Calu3 (cell line): ENCODE measurements at regions not wholly inside any gene's neighbourhood (a gene's known extent, or its start where the extent isn't known, plus 50 kb on each side); places are given as distances from the start of the nearest gene placed in this dataset.

Experiments used
- BruUV-seq: library from RNA; stranded (reverse); fragments of 400-500 nt; replicated peaks from 2 replicates; lab custom pipeline; 2021; lab: Mats Ljungman, UMichigan
- CTCF ChIA-PET: fragments of 300-600 bp; sonication (Branson Sonifier 250); formaldehyde crosslinking; loops from one replicate; lab custom pipeline; 2022; ENCODE audit warnings: antibody characterized with exemption; lab: Charles Lee
- DNase-seq: peaks from one replicate; pipeline ENCODE4 v3.0.0; 2022
- H3K27ac Mint-ChIP-seq: one replicate; pipeline ENCODE4 v1.8.0; 2022; ENCODE audit warnings: mixed read lengths; ENCODE audit not compliant: unreplicated experiment
- H3K27me3 Mint-ChIP-seq: one replicate; pipeline ENCODE4 v1.8.0; 2022; ENCODE audit warnings: mixed read lengths; ENCODE audit not compliant: unreplicated experiment
- H3K36me3 Mint-ChIP-seq: one replicate; pipeline ENCODE4 v1.8.0; 2022; ENCODE audit warnings: mild to moderate bottlenecking, moderate library complexity, mixed read lengths; ENCODE audit not compliant: insufficient read depth, unreplicated experiment
- H3K4me1 Mint-ChIP-seq: one replicate; pipeline ENCODE4 v1.8.0; 2022; ENCODE audit warnings: mild to moderate bottlenecking, low read depth, mixed read lengths; ENCODE audit not compliant: unreplicated experiment
- H3K4me3 Mint-ChIP-seq: one replicate; pipeline ENCODE4 v1.8.0; 2022; ENCODE audit warnings: mild to moderate bottlenecking, low read depth, moderate library complexity, mixed read lengths; ENCODE audit not compliant: unreplicated experiment
- H3K9me3 Mint-ChIP-seq: one replicate; pipeline ENCODE4 v1.8.0; 2022; ENCODE audit warnings: low read depth, mixed read lengths; ENCODE audit not compliant: unreplicated experiment
- intact Hi-C: fragments of 100-400 bp; cut with micrococcal nuclease; formaldehyde crosslinking; loops from one replicate; pipeline ENCODE4 v1.10.0; 2022; ENCODE audit not compliant: unreplicated experiment
- TF ChIP-seq, protein P1 (sequence below): fragments of 200-600 bp; IDR thresholded peaks from one replicate; pipeline ENCODE4 v1.8.0; 2022; ENCODE audit warnings: antibody characterized with exemption; ENCODE audit not compliant: unreplicated experiment

DNA sequence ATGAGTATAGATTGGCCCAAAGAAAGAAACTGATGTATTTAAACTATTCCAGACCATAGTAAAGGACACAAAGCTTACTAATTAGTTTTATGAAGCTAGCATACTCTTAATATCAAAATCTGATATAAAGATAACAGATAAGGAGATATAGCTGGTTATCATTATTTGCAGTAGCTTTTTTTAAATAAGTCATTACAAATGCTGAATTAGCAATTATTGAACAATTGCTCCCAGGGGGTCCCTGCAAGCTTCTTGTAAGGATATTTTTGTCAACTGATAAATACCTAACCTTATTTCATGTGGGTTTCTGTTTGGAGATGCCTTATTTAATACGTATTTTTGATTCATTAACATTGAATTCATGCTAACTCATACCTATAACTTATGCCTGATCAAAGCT lies 99.0 kb downstream of the RAB18 start:
- Mint-ChIP-seq H3K36me3 (no peaks in the 10 kb centered on the region), H3K4me3 (no peak overlapping the region), H3K9me3 (no peaks in the 10 kb centered on the region), H3K27ac (no peak overlapping the region), H3K27me3 (no peaks in the 10 kb centered on the region), H3K4me1 (no peaks in the 10 kb centered on the region)
- no peak for DNase-seq
- no TSS peak for BruUV-seq
- intact Hi-C loops = no loop called here
- CTCF ChIA-PET = no interaction called here
- TF ChIP-seq, protein P1, sequence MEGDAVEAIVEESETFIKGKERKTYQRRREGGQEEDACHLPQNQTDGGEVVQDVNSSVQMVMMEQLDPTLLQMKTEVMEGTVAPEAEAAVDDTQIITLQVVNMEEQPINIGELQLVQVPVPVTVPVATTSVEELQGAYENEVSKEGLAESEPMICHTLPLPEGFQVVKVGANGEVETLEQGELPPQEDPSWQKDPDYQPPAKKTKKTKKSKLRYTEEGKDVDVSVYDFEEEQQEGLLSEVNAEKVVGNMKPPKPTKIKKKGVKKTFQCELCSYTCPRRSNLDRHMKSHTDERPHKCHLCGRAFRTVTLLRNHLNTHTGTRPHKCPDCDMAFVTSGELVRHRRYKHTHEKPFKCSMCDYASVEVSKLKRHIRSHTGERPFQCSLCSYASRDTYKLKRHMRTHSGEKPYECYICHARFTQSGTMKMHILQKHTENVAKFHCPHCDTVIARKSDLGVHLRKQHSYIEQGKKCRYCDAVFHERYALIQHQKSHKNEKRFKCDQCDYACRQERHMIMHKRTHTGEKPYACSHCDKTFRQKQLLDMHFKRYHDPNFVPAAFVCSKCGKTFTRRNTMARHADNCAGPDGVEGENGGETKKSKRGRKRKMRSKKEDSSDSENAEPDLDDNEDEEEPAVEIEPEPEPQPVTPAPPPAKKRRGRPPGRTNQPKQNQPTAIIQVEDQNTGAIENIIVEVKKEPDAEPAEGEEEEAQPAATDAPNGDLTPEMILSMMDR = no peak

DNA sequence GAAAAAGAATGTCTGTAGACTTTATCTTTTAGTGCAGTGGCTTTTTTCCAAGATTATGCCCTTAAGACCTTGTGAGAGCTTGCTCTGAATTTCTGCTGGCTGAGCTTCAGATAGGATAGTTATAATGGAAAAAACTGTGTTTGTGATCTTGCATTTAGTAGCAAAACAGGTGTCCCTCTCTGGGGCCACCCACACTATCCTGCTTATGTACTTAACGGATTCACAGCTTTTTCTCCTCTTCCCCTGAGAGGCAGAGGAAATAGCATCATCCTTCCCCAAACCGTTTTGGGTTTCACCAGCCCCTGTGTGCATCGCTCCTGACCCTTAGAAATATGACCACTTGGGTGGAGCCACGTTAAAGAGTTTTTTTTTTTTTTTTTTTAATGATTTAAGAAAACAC lies 101.2 kb downstream of the RAB18 start:
- no TSS peak for BruUV-seq
- intact Hi-C loops = no loop called here

DNA sequence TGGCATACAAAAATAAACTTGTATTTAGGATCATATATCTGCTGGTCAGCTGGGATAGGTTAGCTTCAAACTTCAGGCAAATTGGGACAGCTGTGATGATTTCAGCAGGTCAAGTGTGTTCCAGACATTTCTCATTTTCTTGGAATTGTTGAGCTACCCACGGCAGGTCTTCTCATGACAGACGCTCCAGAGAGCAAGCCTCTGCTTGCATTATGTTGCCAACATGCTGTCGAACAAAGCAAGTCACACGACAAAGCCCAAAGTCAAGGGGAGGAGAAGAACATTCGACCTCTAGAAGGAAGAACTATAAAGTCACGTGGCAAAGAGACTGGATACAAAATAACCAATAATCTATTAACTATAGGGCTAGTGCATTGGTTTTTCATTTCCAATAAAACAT lies 103.5 kb downstream of the RAB18 start:
- no TSS peak for BruUV-seq
- no peaks in the 10 kb centered on the region for H3K4me1 Mint-ChIP-seq
- CTCF ChIA-PET = interaction anchor here (0.7 kb wide), 1 partner anchor 219 kb away, joined by 7 read pairs; no protein-coding TSS in a partner anchor
- H3K27me3 Mint-ChIP-seq = no peaks in the 10 kb centered on the region
- TF ChIP-seq, protein P1 = no peak
- H3K4me3 Mint-ChIP-seq = no peak overlapping the region
- H3K36me3 Mint-ChIP-seq = no peaks in the 10 kb centered on the region
- no peak for DNase-seq
- H3K27ac Mint-ChIP-seq = no peak overlapping the region
- no peaks in the 10 kb centered on the region for H3K9me3 Mint-ChIP-seq
- intact Hi-C loops = no loop called here

More for the DNA sequence above, 101.2 kb downstream of the RAB18 start:
- Mint-ChIP-seq H3K4me3 (no peak overlapping the region), H3K36me3 (no peaks in the 10 kb centered on the region), H3K27ac (no peak overlapping the region), H3K9me3 (no peaks in the 10 kb centered on the region), H3K4me1 (no peaks in the 10 kb centered on the region), H3K27me3 (no peaks in the 10 kb centered on the region)
- no peak for DNase-seq
- TF ChIP-seq, protein P1 = no peak
- CTCF ChIA-PET = no interaction called here

DNA sequence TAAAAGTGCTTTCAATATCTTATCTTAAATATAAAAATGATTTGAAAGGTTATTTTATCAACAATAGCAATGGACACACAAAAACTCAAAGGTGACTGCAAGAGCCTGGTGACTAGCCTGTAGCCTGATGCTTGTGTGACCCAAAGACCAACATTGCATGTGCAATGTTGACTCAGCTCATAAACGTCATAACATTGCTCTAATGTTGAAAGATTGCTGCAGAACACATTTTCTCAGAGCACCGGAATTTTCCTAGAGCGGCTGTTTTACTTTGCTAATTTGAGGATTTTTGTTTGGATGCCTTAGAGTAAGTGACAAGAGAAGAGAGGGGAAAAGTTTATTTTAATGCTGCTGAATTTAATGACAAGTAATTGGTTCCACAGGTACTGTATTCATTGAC lies 107.1 kb downstream of the RAB18 start:
- CTCF ChIA-PET = no interaction called here
- no peak overlapping the region for H3K4me3 Mint-ChIP-seq
- H3K36me3 Mint-ChIP-seq = no peaks in the 10 kb centered on the region
- intact Hi-C loops = no loop called here
- H3K27me3 Mint-ChIP-seq = peaks cover 23% of the 10 kb centered on the region
- no TSS peak for BruUV-seq
- H3K4me1 Mint-ChIP-seq = no peaks in the 10 kb centered on the region
- H3K9me3 Mint-ChIP-seq = peaks cover 2% of the 10 kb centered on the region
- TF ChIP-seq, protein P1 = no peak
- no peak overlapping the region for H3K27ac Mint-ChIP-seq
- no peak for DNase-seq
